Brain pericyte (primary cell): ENCODE measurements at regions not wholly inside any gene's neighbourhood (a gene's known extent, or its start where the extent isn't known, plus 50 kb on each side); places are given as distances from the start of the nearest gene placed in this dataset.
"Not testable (repeated sequence)": the region's sequence is repeated elsewhere in the genome, so short reads cannot be mapped to it uniquely, and the experiment has no call there.

Experiments used
- DNase-seq: peaks from one replicate; pipeline ENCODE4 v3.0.0-alpha.2; 2012; ENCODE audit warnings: low read depth, low spot score

DNA sequence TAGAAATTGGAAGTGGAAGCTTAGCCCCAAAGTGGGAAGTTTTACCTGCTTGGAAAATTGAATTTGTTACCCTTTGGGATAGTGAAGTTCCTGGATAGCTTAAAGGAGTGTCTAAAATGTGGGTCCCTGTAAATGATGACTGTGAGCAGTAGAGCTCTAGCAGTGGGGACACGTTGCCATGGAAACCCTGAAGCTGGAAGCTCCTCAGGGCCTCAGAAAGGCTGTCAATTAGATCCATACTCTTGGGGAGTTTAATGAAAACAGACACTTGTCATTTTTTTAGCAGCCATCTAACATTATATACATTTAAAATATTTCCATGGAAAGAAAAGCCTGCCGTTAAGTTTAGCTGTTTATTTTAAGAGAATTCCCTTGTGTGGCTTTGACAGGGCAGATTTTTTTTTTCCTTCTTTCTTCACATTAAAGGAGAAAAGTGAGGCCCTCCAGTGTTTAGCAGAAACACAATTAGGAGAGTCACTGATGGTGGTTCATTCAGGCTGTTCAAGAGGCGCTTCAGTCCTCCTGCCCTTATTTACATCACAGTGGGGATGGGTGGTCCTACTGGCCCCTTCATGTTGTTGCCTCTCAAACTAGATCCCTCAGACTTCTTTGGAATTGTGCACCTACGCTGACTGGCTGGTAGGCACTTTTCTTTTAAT lies 518.4 kb downstream of the CCSER2 start:
- no peak for DNase-seq

DNA sequence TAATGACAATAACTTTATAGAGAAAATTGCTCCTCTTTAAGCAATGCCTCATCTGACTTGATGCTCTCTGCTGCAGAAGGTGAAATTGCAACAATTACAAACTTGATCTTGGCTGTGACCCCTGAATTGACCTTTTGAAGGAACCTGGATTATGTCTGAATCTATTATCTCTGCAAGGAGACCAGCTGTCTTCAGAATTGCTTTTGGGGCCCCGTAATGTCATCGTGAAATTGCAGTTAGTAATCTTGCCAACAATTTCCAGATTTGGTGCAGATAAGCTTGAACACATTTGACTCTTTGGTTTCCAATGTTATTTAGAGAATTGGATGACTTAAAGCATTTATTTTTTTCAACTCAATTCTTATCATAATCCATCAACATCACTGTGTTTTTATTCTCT lies 520.6 kb downstream of the CCSER2 start:
- DNase-seq = no peak

DNA sequence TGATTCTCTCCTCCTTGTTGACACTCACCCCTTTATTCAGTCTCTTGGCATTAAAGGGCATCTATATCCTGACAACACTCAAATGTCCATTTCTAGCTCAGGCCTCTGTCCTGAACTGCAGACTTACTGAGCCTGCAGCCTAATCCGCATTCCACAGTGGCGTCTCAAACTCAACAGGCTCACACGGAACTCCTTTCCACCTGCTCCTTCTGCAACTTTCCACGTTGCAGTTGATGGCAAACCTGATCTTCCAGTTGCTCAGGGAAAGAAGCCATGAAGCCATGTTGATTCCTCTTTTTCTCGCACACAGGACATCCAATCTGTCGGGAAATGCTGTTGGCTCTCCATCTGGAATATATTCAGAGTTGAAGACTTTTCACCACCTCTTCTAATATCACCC lies 522.4 kb downstream of the CCSER2 start:
- no peak for DNase-seq

DNA sequence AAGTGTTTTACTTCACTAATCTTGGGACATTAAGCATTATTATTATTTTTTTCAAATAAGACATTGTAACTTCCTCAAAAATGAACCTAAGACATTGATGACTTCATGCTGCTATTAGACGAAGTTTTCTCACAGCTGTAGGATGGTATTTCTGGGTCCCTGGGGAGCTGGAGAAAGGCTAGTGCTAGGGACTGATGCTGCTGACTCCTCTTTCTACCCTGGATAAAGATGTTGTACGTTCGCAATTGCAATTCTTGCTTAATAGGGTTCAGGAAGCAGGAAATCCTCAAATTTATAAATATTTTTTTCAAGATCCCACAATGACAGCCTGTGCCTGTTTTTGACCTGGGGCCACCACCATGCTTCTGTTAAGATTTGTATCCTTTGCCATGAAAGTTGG lies 526.0 kb downstream of the CCSER2 start:
- DNase-seq = no peak

DNA sequence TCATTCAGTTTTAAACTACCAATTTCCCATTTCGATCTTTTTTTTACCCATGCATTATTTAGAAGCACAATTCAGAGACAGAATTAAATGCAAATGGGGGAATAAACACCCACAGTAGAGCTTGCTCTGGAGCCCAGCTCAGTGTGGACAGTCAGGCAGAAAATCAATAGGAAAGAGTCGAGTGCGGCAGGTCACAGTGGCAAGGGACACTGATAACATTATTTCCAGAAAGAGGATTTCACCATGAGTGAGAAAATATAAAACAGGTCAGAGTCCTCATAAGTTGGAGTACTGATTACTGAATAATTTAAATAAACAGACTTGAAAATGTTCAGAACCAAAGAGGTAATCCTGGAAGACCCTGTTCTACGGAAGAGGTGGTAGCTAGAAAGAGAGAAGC lies 532.5 kb downstream of the CCSER2 start:
- DNase-seq = no peak

DNA sequence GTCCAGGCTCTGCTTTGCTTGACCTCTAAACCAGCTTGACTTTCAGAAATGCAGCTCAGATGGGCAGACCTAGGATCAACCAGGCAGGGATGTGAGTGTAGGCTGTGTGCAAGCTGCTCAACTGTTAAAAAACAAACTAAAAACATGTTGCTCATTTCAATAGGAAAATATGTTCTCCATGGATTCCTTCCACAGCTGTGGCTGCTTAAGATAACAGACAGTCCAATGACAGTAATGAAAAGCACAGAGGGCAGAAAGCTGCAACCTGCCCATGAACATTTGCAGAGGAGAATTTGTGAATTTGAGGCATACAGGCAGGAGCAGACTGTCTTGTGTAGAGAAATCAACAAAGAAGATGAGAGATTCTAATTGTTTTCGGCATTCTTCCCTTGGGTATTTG lies 534.2 kb downstream of the CCSER2 start:
- no peak for DNase-seq

DNA sequence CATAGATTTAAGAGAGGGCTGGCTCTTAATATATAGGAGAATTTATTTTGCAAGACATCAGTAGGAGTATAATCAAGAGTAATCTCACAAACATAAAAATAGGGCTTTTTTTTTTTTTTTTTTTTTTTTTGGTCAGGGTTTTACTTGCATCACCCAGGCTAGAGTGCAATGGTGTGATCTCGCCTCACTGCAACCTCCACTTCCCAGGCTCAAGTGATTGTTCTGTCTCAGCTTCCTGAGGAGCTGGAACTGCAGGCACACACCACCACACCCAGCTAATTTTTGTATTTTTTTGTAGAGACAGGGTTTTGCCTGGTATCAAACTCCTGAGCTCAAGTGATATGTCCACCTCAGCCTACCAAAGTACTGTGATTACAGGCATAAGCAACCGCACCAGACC lies 535.3 kb downstream of the CCSER2 start:
- DNase-seq = no peak

DNA sequence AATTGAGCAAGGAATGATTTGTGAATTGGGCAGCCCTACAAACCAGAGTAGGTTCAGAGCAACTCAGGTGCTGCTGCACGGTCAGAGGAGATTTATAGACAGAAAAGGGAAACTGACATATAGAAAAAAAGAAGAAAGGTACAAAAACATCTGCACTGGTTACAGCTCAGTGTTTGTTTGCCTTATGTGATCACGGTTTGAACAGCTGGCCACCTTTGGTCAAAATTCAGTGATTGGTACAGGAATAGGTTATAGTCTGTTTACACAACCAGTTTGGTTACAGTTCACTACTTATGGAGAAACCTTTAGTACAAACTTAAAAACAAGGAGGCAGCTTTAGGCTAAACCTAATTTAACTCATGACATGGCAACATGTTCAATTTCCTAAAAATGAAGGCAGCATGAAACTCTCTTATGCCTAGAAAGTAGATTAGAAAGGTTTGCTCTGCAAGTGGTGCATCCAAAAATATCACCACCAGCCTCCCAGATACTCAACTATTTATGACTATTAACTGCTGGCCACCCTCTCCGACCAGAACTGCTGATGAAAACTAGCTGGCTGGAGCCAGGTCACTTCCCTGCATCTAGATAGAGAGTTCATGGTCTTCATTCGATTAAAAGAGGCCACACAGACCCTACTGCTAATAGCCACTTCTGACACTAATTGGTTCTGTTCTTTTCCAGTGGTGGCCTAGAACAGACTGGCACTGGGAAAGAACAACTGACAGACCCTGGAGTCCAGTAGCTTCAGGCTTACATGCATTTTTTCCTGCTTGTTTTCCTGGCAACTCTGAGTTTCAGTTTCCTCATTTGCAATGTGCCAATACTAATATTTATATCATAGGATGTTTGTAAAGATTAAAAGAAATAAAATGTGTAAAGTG lies 548.0 kb downstream of the CCSER2 start:
- no peak for DNase-seq

DNA sequence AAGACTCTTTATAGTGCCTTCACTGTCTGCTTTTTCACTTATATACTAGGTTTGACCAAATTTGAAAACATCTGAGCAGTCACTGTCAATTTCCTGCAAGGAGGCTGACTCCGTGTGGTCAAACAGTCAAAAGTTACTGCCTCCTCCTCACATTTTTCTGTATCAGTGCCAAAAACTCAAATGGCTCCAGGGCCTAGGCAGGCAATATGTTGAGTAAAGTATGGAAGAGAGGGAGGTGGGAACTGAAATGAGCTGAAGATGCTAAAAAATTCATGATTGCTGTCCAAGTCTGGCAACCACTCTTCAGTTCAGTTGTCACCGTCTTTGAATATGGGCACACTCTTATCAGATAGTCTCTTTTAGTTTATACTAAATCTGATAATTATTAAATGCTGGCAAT lies 551.6 kb downstream of the CCSER2 start:
- no peak for DNase-seq

DNA sequence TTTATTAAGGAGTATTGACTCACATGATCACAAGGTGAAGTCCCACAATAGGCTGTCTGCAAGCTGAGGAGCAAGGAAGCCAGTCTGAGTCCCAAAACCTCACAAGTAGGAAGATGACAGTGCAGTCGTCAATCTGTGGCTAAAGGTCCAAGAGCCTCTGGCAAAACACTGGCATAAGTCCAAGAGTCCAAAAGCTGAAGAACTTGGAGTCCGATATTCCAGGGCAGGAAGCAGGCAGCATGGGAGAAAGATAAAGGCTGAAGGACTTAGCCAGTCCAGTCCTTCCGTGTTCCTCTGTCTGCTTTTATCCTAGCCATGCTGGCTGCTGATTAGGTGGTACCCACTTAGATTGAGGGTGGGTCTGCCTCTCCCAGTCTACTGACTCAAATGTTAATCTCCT lies 553.3 kb downstream of the CCSER2 start:
- DNase-seq = not testable (repeated sequence)

DNA sequence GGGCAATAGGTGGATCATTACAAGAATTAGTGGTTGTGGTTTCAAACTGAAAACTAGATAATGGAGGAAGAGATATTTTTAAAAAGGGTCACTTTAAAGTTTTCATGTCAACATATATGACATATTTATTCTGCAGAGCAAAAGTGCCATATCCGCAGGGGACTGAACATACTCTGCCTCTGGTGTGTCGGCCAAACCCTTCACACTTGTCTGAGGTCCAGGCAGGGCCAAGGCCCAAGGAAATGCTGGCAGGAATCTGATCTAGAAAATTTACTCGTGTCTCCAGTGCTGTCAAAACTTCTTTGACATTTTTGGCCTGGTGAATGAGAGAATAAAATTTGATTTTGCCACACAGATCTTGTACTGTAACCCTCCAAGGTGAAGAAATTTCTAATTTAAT lies 562.3 kb downstream of the CCSER2 start:
- DNase-seq = no peak

DNA sequence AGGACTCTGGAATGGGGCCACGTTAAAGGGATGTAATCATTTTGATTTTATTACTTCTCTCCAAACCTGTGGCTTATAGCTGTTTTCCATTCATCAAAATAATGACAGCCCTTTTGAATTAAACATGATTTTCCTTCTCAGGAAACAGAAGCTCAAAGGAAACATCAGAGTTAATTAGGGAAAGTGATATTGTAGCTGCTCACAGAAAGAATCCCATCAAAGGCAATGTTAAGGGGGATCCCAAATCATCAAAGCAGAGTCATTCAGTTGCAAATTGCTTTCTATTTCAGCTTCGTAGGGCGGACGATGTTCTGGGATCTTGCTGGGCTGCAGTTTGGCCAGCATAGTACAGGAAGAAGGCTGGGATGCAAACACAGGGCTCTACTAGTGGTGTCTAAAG lies 563.2 kb downstream of the CCSER2 start:
- DNase-seq = no peak

DNA sequence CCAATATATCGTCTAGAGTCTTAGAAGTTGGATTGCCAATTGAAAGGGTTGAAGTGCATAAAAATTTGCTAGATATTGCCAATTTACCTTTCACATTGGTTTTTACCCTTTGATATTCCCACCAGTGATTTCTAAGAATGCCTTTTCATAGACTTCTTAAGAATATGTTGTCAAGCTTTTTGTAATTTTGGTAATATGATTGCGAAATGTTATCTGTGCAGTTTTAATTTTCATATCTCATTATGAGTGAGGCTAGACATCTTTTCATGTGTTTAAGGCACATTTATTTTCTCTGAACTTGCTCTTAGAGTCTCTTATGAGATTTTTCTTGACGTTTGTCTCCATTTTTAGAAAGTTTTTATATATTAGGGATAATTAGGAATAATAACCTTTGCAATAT lies 567.2 kb downstream of the CCSER2 start:
- DNase-seq = no peak

DNA sequence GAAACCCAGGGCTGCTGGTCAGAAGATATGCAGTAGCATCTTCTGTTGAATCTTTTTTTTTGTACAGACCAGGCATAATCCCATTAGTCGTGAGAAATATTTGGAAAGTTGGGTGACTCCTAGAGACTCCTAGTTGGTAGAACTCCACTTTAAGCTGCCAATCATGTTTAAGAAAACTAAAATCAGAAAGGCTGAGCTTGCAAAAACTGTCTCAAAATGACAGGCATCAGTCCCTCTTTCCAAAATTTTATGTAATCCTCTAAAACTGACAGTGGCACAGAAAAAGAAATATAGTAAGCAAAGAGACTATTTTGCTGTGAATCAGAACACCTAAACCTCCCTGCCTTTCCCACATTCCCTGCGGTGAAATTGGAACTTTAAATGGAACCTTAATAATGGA lies 568.5 kb downstream of the CCSER2 start:
- no peak for DNase-seq

DNA sequence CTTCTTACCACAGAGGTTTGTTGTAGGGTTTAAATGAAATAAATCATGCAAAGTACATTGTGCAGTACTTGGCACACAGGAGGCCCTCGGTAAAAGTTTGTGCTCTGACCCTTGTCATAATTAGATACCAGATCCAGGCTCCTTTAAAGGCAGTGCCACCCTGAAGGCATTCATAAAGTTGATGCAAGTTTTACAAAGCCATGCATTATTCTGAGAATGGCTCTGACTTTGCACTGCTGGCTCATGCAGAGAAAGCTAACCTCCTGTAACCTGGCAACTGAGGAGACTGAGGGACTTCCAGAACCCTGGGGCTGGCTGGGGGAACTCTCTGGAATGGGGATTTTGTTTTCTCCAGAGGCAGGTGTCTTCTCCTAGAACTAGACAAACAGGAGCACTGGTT lies 570.9 kb downstream of the CCSER2 start:
- no peak for DNase-seq

DNA sequence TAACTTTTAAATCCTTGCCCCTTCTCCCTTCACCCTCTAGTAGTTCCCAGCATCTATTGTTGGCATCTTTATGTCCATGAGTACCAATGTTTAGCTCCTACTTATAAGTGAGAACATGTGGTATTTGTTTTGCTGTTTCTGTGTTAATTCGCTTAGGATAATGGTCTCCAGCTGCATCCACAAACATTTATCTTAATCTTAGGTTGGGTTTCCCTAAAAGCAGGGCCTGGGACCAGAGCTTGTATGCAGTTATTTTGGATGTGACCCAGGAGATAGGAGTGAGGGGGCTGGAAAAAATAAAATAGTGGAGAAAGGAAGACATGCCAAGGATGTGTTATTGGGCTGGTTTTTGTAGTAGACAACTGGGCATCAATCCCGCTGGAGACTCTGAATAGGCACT lies 571.8 kb downstream of the CCSER2 start:
- DNase-seq = no peak

DNA sequence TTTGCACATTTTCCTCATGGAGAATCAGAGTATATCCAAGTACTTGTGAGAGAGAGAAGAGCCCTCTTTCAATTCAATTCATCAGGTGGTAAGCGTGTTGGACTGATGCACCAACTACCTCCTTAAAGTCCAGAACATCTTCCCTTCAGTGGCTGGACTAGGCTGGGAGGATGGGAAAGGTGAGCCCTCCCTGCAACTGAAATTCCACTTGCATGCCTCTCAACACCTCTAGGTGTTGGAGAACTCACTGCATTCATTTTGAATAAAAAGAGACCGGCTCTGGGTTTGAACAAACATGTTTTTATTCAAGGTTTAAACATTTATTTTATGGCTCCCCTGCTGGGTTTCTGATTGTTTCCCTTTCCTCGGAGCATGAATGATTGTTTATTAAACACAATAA lies 573.5 kb downstream of the CCSER2 start:
- DNase-seq = no peak

DNA sequence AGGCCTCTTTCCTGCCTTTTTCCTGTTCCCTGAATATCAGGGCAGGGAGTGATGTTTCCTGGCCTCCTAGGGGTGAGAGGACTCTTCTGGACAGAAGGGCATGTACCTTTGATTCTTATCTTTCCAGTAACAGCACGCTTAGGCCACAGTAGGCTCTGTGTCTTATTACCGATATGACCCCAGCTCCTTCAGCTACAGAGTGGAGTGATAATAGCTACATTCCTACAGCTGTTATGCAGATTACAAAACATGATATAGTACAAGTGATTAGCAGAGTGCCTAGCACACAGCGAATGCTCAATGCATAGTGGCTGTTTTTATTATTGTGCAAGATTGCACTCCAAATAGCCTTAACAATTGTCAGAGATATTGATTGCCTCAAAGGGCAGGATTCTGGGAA lies 574.2 kb downstream of the CCSER2 start:
- DNase-seq = no peak

DNA sequence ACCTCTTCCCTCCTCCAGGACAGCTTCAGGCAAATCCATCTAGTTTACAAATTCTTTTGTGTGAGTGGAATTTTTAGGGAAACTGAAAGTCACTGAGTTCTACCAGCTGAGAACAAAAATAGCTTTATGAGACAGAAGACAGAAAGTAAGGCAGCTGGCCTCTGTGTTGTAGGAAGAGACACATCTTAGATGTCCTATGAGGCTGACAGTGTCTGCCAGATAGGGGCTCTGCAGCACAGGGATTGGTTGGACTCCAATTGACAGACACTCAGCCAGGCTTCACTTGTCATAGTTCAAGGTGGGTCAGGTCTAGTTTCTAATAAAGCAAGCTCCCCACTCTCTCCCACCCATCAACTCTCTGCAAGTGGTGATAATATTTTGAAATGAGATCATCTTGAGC lies 574.9 kb downstream of the CCSER2 start:
- DNase-seq = no peak

DNA sequence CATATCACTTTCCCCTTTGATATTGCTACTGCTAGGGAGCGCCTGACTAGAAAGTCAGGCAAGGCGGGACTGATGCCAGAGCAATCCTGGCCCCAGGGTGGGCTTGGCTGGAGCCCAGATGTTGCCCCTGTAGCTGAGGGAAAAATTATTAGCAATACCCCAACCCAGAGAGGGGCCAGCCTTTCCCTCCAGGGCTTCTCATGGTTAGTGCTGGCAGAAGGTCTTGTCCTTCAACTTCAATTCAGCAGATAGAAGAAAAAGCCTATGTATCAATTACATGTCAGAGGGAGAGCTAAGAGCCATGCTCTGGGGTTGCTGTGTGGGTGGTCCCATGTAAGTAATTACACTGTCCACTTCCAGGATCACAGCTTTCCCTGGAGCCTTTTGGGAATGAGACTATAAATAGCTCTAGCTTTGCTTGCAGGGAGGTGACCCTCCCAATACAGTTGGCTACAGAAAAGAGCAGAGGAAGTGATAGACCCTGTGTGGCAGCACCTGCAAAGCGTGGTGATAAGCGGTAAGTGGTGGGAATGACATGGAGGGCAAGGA lies 579.1 kb downstream of the CCSER2 start:
- no peak for DNase-seq

DNA sequence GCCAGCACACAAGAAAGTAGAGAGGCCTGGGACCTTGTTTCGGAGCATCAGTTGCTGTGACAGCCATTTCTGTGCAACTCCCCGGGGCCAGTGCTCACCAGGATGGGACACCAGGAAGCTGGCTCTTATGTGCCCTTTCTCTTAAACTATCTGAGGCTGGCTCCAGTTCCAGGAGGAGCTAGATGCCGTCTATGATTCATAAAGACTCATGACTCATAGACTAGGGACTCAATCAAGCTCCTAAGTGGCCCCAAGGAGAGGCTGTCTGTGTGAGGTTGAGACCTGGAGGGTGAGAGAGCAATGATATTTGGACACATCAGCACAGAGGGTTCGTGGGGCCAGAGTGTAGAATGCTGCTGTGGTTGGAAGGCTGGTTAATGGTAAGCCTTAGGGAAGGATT lies 580.1 kb downstream of the CCSER2 start:
- DNase-seq = no peak

DNA sequence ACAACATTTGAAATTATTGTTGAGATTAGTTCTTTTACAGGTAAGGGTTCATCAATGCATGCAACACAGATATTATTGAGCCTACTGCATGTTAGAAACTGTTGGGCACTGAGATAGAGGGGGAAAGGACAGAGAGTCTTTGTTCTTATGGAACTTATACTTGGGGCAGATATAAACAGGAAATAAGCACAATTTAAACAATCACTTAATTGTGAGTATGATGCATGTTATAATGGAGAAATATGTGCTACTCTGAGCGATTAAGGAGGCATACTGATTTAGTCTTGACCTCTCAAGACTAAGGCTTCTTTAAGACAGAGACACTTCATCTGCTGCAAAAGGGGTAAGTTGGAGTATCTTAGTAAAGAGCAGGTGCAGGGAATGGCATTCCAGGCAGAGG lies 593.3 kb downstream of the CCSER2 start:
- DNase-seq = no peak

DNA sequence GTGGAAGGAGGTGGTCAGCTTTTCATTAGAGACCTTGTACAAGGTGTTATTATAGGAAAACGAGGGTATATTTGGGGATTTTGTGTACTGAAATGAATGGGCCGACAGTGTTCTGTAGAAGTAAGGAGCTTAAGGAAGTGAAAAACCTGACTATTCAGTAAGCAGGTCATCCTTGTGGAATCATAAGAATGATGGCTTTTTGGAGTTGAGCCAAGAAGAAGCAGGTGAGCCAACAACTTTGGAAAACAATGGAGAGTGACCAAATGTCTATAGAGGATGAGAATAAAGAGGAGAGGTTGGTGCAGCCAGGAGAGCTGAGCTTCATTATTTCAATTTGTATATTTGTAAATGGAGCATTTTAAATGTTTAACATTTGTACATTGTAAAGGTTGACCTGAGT lies 595.7 kb downstream of the CCSER2 start:
- DNase-seq = no peak
